ENCODE measurements at regions not wholly inside any gene's neighbourhood (a gene's known extent, or its start where the extent isn't known, plus 50 kb on each side); places are given as distances from the start of the nearest gene placed in this dataset.

DNA sequence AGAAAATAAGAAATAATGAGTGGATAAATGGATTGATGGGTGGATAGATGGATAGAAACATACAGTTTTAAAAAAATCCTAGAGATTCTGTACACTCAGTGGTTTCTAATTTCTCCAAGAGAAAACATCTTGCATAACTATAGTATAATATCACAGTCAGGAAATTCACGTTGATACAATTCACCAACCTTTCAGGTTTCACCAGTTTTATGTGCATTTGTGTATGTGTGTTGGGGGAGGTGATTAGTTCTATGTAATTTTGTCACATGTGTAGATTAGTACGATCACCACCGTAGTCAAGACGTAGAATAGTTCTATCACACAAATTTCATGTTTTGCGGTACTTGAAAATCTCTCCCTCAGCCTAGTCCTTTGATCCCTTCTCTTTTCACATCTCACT lies 288.2 kb upstream of the LRATD1 start:
- no peak for TF ChIP-seq SP1 (IDR thresholded peaks at IDR 0.05)
- no peak for TF ChIP-seq SUZ12 (IDR thresholded peaks at IDR 0.05)
- no peak for TF ChIP-seq TARDBP (IDR thresholded peaks at IDR 0.05)
- no peak for TF ChIP-seq FOXM1 (IDR thresholded peaks at IDR 0.05; ENCODE audit: borderline replicate concordance)
- TF ChIP-seq LEF1 (IDR thresholded peaks at IDR 0.05; ENCODE audit: borderline replicate concordance) = no peak
- TF ChIP-seq HDGF (IDR thresholded peaks at IDR 0.05; ENCODE audit: borderline replicate concordance) = no peak
- TF ChIP-seq BHLHE40 (IDR thresholded peaks at IDR 0.05; ENCODE audit: borderline replicate concordance) = no peak
- no peak for TF ChIP-seq FOXK2 (IDR thresholded peaks at IDR 0.05)
- TF ChIP-seq, protein P1, sequence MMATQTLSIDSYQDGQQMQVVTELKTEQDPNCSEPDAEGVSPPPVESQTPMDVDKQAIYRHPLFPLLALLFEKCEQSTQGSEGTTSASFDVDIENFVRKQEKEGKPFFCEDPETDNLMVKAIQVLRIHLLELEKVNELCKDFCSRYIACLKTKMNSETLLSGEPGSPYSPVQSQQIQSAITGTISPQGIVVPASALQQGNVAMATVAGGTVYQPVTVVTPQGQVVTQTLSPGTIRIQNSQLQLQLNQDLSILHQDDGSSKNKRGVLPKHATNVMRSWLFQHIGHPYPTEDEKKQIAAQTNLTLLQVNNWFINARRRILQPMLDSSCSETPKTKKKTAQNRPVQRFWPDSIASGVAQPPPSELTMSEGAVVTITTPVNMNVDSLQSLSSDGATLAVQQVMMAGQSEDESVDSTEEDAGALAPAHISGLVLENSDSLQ (IDR thresholded peaks at IDR 0.05) = no peak
- no peak for TF ChIP-seq CTBP1 (IDR thresholded peaks at IDR 0.05; ENCODE audit: borderline replicate concordance)

Data from HEK293T (cell line).